ENCODE measurements at regions not wholly inside any gene's neighbourhood (a gene's known extent, or its start where the extent isn't known, plus 50 kb on each side); places are given as distances from the start of the nearest gene placed in this dataset.

DNA sequence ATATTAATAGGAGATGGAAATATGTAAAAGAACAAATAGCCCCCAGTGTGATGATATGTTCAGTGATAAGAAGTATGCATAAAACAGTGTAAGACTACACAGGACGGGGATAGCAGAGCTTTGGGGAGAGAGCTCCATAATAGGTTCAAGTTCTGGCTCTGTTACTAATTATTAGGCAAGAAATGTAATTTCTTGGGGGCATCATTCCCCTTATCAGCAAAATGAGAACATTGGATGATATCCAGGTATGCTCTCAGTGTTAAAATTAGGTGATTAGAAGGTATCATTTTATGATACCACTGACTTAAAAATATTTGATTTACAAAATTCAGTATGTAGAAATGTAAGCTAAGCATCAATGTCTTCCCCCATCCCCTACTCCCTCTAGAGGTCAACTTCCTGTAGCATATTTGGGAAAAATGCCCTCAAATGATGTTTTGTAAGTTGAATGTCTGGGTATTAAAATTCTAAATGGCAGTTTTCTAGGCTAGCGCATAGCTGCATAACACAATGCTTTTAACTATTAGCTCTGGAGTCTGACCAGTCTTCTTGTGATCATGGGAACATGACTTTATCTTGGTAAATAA, 585.7 kb upstream of the CAMK1G start:
- ATAC-seq, result no peak
- no peaks in the 10 kb centered on the region for H3K27me3 ChIP-seq
- no peaks in the 10 kb centered on the region for H3K4me1 ChIP-seq
- H3K9me3 ChIP-seq, result no peaks in the 10 kb centered on the region
- TF ChIP-seq POLR2A (IDR thresholded peaks at IDR 0.05) (no peak), POLR2AphosphoS5 (IDR thresholded peaks at IDR 0.05) (no peak), EP300 (IDR thresholded peaks at IDR 0.05) (no peak)
- TF ChIP-seq, protein P1, sequence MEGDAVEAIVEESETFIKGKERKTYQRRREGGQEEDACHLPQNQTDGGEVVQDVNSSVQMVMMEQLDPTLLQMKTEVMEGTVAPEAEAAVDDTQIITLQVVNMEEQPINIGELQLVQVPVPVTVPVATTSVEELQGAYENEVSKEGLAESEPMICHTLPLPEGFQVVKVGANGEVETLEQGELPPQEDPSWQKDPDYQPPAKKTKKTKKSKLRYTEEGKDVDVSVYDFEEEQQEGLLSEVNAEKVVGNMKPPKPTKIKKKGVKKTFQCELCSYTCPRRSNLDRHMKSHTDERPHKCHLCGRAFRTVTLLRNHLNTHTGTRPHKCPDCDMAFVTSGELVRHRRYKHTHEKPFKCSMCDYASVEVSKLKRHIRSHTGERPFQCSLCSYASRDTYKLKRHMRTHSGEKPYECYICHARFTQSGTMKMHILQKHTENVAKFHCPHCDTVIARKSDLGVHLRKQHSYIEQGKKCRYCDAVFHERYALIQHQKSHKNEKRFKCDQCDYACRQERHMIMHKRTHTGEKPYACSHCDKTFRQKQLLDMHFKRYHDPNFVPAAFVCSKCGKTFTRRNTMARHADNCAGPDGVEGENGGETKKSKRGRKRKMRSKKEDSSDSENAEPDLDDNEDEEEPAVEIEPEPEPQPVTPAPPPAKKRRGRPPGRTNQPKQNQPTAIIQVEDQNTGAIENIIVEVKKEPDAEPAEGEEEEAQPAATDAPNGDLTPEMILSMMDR (IDR thresholded peaks at IDR 0.05), result no peak
- no peaks in the 10 kb centered on the region for H3K36me3 ChIP-seq
- no peak overlapping the region for H3K4me3 ChIP-seq
- 75 to 83% methylated on average over 2 of the region's 2 CpGs for WGBS, 2 donors (ENCODE audit: low coverage in 1 of 2)
- no peak overlapping the region for H3K27ac ChIP-seq

DNA sequence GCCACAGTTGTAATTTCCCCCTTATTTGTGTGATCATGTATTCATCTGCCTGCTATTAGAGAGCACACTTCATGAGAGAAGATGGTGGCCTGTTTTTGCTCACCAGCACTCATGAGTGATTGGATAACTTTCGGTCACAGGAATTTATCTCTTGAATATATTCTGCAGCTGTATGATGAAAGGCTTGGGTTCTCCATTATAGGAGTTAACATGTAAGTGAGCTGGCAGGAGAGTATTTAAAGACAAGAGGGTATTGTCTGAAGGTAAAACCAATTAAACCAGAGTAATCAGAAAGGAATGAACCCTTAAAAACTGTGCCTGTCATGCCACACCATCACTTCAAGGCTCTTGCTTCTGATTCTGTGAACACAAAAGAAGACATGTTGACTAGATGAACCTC, 574.9 kb upstream of the CAMK1G start:
- no peaks in the 10 kb centered on the region for H3K36me3 ChIP-seq
- no peaks in the 10 kb centered on the region for H3K27me3 ChIP-seq
- H3K4me3 ChIP-seq, result no peak overlapping the region
- TF ChIP-seq, protein P1 (IDR thresholded peaks at IDR 0.05), result no peak
- TF ChIP-seq EP300 (IDR thresholded peaks at IDR 0.05) (no peak), POLR2A (IDR thresholded peaks at IDR 0.05) (no peak), POLR2AphosphoS5 (IDR thresholded peaks at IDR 0.05) (no peak)
- no peak for ATAC-seq
- no peaks in the 10 kb centered on the region for H3K4me1 ChIP-seq
- no peak overlapping the region for H3K27ac ChIP-seq
- no peaks in the 10 kb centered on the region for H3K9me3 ChIP-seq
- WGBS, 2 donors (ENCODE audit: low coverage in 1 of 2), result 50 to 63% methylated on average over 1 of the region's 1 CpG

DNA sequence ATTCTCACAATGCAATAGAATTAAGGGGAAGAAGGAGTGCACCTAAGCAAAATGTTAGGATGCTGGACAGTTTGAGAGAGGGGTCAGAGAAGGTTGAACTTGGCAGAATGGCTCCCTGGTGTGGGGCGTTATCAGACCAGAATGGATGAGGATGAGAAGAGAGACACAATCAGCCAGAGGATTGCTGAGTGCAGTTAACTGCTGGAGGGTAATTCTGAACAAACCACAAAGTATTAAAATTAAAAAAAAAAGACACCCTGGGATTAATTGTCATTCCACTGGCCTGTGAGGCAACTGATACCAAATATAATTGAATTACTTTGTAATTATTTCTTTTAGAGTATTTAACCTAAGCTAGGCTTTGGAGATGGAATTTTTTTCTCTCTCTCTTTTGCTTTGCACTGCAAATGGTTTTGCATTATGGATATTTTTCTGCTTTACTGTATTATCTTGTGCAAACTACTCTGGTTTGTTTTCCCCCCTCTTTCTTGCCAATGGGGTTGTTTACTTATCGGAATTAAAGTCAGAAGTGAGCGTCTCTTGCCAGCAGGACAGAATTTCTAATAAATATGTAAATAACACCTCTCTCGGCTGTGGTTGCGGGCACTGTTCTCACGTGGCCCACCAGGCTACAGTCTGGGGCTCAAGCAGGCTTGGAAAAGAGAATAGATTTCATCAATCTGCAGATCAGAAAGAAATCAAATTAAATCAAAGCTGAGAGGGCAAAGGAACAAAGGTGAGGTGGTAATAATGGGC, 572.9 kb upstream of the CAMK1G start:
- no peaks in the 10 kb centered on the region for H3K36me3 ChIP-seq
- H3K4me3 ChIP-seq, result no peak overlapping the region
- H3K27ac ChIP-seq, result no peak overlapping the region
- no peaks in the 10 kb centered on the region for H3K9me3 ChIP-seq
- H3K27me3 ChIP-seq, result no peaks in the 10 kb centered on the region
- TF ChIP-seq POLR2AphosphoS5 (IDR thresholded peaks at IDR 0.05) (no peak), POLR2A (IDR thresholded peaks at IDR 0.05) (no peak), EP300 (IDR thresholded peaks at IDR 0.05) (no peak)
- TF ChIP-seq, protein P1 (IDR thresholded peaks at IDR 0.05), result no peak
- whole genome bisulfite sequencing, 2 donors (ENCODE audit: low coverage in 1 of 2), result 65 to 82% methylated on average over 5 to 6 of the region's 6 CpGs
- H3K4me1 ChIP-seq, result no peaks in the 10 kb centered on the region
- no peak for ATAC-seq

DNA sequence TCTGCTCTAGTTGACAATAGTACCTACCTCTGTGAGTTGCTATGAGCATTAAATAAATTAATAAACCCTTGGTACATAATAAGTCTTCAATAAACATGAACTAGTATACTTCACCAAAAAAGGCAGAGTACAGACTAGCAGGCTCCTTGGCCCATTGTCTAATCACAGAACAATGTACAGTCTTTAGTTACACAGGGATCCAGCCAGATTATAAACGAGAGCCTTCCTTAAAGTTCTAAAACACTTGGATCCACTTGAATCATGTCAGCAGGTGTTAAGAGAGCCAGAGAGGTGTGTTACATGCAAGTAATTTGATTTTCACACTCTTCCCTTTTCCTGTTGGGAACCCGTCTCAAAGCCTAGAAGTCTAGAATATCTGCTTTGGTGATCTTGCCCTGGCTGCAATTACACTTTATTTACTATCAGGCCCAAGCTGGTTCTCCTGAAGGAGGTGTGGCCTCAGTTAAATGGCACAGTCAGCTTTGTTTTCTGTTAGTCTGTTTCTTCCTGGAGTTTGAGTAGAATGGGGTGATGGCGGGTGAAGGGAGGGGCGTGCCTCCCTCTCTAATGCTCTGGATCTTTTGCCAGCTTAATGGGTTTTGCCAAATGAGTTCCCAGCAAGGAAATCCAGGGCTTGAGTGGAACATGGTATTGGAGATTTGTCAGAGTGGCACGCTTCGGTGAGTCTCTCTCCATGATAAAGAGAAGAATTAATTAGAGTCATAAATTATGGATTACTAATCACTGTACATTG, 570.9 kb upstream of the CAMK1G start:
- Histone ChIP-seq H3K27ac (no peak overlapping the region), H3K9me3 (peaks cover 0 to under 1% (median 0%) of the 10 kb centered on the region in 3 donors), H3K27me3 (no peaks in the 10 kb centered on the region), H3K4me3 (no peak overlapping the region), H3K4me1 (no peaks in the 10 kb centered on the region), H3K36me3 (no peaks in the 10 kb centered on the region)
- ATAC-seq, result no peak
- WGBS, 2 donors (ENCODE audit: low coverage in 1 of 2), result 72% methylated on average over 5 of the region's 6 CpGs; no CpG with 5 or more reads in 1 of the 2 donors
- TF ChIP-seq, protein P1 (IDR thresholded peaks at IDR 0.05), result no peak
- TF ChIP-seq EP300 (IDR thresholded peaks at IDR 0.05) (no peak), POLR2AphosphoS5 (IDR thresholded peaks at IDR 0.05) (no peak), POLR2A (IDR thresholded peaks at IDR 0.05) (no peak)
